ENCODE measurements at regions not wholly inside any gene's neighbourhood (a gene's known extent, or its start where the extent isn't known, plus 50 kb on each side); places are given as distances from the start of the nearest gene placed in this dataset.

DNA sequence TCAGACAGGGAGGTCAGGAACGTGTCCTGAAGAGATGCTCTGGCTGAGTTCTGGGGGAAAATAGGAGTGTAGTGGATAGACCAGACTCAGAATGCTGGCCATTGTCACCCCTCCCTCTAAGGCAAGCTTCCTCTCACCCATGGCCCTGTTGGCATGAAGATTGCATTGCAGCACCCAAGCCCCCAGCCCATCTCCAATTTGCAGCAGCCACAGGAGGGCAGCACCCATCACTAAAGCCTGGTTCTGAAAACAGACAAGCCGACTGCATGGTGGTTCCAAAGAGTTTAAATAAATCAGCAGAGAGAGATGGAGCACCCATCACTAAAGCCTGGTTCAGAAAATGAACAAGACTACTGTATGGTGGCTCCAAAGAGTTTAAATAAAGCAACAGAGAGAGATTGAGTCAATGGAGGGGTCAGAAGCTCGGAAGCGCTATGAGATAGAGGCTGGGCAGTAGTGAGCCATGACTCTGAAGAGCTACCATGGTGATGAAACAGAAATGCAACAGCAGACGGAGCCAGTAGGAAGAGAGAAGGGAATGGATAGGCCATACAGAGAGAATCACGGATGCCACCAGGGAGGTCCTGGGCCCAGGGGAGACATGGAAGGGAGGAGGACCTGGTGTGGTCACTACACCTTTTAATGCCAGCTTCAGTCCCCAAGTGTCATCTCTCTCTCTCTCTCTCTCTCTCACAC is 237.9 kb upstream of the MYO3A start:
- Mint-ChIP-seq H3K4me3 (no peak overlapping the region), H3K9me3 (no peaks in the 10 kb centered on the region), H3K27me3 (ENCODE audit: low read depth) (peaks cover 3% of the 10 kb centered on the region), H3K4me1 (ENCODE audit: low read depth) (peaks cover 2% of the 10 kb centered on the region), H3K36me3 (ENCODE audit: insufficient read depth) (no peaks in the 10 kb centered on the region)
- ATAC-seq, result no peak
- no peak for DNase-seq

DNA sequence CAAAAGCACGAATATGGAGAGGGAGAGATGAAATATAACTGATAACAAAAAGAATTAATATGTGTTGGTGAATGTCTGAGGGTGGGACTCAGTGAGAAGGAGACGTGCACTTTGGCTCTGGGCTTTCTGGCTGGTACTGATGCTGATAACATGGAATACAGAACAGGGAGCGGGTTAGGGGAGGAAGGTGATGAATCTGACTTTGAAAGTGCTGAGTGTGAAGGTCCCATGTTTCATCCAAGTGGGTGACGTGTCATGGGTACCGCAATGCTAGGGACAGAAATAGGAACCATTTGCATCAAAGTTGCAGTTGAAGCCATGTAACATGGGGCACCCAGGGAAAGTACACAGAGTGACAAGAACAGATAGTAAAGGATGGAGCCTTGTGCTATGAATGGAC is 236.6 kb upstream of the MYO3A start:
- ATAC-seq, result no peak
- Mint-ChIP-seq H3K27me3 (ENCODE audit: low read depth) (peaks cover 3% of the 10 kb centered on the region), H3K4me3 (no peak overlapping the region), H3K4me1 (ENCODE audit: low read depth) (peaks cover 2% of the 10 kb centered on the region), H3K9me3 (no peaks in the 10 kb centered on the region), H3K36me3 (ENCODE audit: insufficient read depth) (no peaks in the 10 kb centered on the region)
- DNase-seq, result no peak

- H3K4me1 Mint-ChIP-seq (ENCODE audit: low read depth), result peaks cover 2% of the 10 kb centered on the region
- no peak overlapping the region for H3K4me3 Mint-ChIP-seq
- DNase-seq (no peak), ATAC-seq (no peak)
- H3K9me3 Mint-ChIP-seq, result no peaks in the 10 kb centered on the region
- no peaks in the 10 kb centered on the region for H3K36me3 Mint-ChIP-seq (ENCODE audit: insufficient read depth)
- H3K27me3 Mint-ChIP-seq (ENCODE audit: low read depth), result peaks cover 3% of the 10 kb centered on the region
These were observed 235.4 kb upstream of the MYO3A start for GRCh38 chr10:25698638-25699037.

DNA sequence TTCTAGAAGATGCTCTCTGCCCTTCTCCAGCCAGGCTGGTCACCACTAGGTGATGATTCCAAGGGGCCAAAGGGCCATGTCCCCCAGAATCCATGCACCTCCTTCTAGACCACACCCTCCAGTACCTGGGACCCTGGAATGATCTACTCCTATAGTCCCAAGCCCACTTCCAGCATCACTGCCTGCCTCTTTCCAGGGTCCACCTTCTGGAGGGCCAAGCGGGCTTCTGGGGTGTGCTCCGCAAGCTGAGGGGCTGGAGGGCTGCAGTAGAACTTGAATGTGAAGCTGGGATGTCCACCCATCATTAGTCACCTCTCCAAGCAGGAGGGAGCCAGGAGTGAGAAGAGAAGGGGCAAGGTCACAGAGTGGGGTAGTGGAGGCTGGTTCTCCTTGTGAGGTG is 234.4 kb upstream of the MYO3A start:
- peaks cover 2% of the 10 kb centered on the region for H3K4me1 Mint-ChIP-seq (ENCODE audit: low read depth)
- ATAC-seq, result no peak
- H3K27me3 Mint-ChIP-seq (ENCODE audit: low read depth), result peaks cover 3% of the 10 kb centered on the region
- DNase-seq, result no peak
- no peak overlapping the region for H3K4me3 Mint-ChIP-seq
- no peaks in the 10 kb centered on the region for H3K36me3 Mint-ChIP-seq (ENCODE audit: insufficient read depth)
- H3K9me3 Mint-ChIP-seq, result no peaks in the 10 kb centered on the region

DNA sequence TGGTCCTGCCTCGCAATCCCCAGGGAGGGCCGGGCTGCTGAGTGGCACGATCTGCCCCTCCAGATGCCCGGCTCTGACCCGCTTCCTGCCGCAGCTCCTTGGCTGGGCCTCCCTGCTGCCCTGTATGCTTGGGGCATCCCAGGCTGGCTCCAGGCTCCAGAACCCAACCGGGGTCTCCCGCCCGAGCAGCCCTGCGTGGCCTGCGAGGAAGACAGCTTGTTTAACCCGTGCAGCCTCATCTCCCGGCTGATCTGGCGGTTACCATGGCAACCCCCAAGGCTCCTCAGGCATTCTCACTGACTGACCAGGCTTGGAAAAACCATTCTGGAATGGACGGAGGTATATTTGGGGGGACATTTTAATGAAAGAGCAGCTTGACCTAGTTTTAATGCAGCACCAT is 232.4 kb upstream of the MYO3A start:
- H3K9me3 Mint-ChIP-seq, result no peaks in the 10 kb centered on the region
- DNase-seq (no peak), ATAC-seq (no peak)
- H3K27me3 Mint-ChIP-seq (ENCODE audit: low read depth), result peaks cover 3% of the 10 kb centered on the region
- H3K4me3 Mint-ChIP-seq, result no peak overlapping the region
- H3K4me1 Mint-ChIP-seq (ENCODE audit: low read depth), result no peaks in the 10 kb centered on the region
- H3K36me3 Mint-ChIP-seq (ENCODE audit: insufficient read depth), result no peaks in the 10 kb centered on the region

DNA sequence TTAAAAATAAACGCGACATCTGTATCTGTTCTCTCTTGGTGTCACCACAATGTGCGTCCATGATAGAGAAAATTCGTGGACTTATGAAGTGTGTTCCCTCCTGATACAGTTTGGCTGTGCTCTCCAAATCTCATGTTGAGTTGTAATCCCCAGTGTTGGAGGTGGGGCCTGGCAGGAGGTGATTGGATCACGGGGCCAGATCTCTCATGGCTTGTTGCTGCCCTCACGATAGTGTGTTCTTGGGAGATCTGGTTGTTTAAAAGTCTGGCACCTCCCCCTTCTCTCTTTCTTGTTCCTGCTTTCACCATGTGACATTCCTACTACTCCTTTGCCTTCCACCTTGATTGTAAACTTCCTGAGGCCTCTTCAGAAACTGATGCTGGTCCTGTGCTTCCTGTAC is 229.4 kb upstream of the MYO3A start:
- Mint-ChIP-seq H3K4me1 (ENCODE audit: low read depth) (no peaks in the 10 kb centered on the region), H3K27me3 (ENCODE audit: low read depth) (peaks cover 5% of the 10 kb centered on the region), H3K9me3 (no peaks in the 10 kb centered on the region), H3K36me3 (ENCODE audit: insufficient read depth) (no peaks in the 10 kb centered on the region), H3K4me3 (no peak overlapping the region)
- DNase-seq (no peak), ATAC-seq (no peak)

GRCh38 chr10:25707572-25707971 is 226.5 kb upstream of the MYO3A start:
- H3K4me1 Mint-ChIP-seq (ENCODE audit: low read depth), result no peaks in the 10 kb centered on the region
- H3K36me3 Mint-ChIP-seq (ENCODE audit: insufficient read depth), result no peaks in the 10 kb centered on the region
- peaks cover 5% of the 10 kb centered on the region for H3K27me3 Mint-ChIP-seq (ENCODE audit: low read depth)
- no peak overlapping the region for H3K4me3 Mint-ChIP-seq
- ATAC-seq (no peak), DNase-seq (no peak)
- no peaks in the 10 kb centered on the region for H3K9me3 Mint-ChIP-seq

DNA sequence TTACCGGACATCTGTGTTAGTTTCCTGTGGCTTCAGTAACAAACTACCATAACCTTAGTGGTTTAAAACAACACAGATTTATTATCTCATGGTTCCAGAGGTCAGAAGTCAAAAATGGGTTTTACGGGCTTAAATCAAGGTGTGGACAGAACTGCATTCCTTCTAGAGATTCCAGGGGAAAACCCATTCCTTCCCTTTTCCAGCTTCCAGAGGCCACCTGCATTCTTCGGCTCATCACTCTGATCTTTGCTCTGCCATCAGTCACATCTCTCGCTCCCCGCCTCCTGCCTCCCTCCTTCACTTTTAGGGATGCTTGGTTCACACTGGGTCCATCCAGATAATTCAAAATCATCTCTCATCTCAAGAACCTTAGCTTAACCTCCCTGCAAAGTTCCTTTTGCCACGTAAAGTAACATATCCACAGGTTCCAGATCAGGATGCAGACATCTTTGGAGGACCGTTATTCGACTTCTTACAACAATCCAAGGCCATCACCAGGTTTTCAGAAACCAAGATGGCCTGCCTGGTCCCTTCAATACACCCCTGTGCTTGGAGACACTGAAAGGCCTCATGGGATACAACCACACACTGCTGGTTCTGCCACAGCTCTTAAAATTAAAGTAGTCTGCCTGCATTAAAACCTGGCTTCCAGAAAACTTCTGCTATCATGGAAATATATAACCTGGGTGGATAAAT is 225.9 kb upstream of the MYO3A start:
- DNase-seq, result no peak
- H3K27me3 Mint-ChIP-seq (ENCODE audit: low read depth), result peaks cover 6% of the 10 kb centered on the region
- no peaks in the 10 kb centered on the region for H3K4me1 Mint-ChIP-seq (ENCODE audit: low read depth)
- H3K9me3 Mint-ChIP-seq, result no peaks in the 10 kb centered on the region
- H3K4me3 Mint-ChIP-seq, result no peak overlapping the region
- ATAC-seq, result no peak
- no peaks in the 10 kb centered on the region for H3K36me3 Mint-ChIP-seq (ENCODE audit: insufficient read depth)

- no peaks in the 10 kb centered on the region for H3K9me3 Mint-ChIP-seq
- peaks cover 6% of the 10 kb centered on the region for H3K27me3 Mint-ChIP-seq (ENCODE audit: low read depth)
- no peaks in the 10 kb centered on the region for H3K36me3 Mint-ChIP-seq (ENCODE audit: insufficient read depth)
- DNase-seq, result no peak
- H3K4me1 Mint-ChIP-seq (ENCODE audit: low read depth), result no peaks in the 10 kb centered on the region
- ATAC-seq, result no peak
- no peak overlapping the region for H3K4me3 Mint-ChIP-seq
These were observed 220.2 kb upstream of the MYO3A start for GRCh38 chr10:25713894-25714240.

GRCh38 chr10:25724241-25724640 is 209.8 kb upstream of the MYO3A start:
- Mint-ChIP-seq H3K4me3 (no peak overlapping the region), H3K27me3 (ENCODE audit: low read depth) (peaks cover 9% of the 10 kb centered on the region), H3K36me3 (ENCODE audit: insufficient read depth) (no peaks in the 10 kb centered on the region), H3K4me1 (ENCODE audit: low read depth) (no peaks in the 10 kb centered on the region), H3K9me3 (no peaks in the 10 kb centered on the region)
- ATAC-seq, result no peak
- DNase-seq, result no peak

GRCh38 chr10:25725917-25726716 is 207.9 kb upstream of the MYO3A start:
- Mint-ChIP-seq H3K4me3 (no peak overlapping the region), H3K36me3 (ENCODE audit: insufficient read depth) (no peaks in the 10 kb centered on the region), H3K9me3 (no peaks in the 10 kb centered on the region), H3K27me3 (ENCODE audit: low read depth) (peaks cover 12% of the 10 kb centered on the region), H3K4me1 (ENCODE audit: low read depth) (no peaks in the 10 kb centered on the region)
- ATAC-seq, result no peak
- DNase-seq, result no peak

DNA sequence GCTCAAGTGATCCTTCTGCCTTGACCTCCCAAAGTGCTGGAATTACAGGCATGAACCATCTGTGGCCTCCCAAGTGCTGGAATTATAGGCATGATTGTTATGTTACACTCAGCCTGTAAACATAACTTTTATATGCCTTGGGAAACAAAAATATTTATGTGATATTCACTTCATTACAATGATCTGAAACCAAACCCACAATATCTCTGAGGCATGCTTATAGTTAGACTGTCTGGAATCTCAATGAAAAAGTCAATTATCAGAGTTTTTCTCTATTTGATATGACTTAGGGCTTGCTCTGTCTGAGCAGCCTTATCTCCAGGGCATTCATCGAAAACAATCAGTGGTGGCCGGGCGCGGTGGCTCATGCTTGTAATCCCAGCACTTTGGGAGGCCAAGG is 195.3 kb upstream of the MYO3A start:
- no peaks in the 10 kb centered on the region for H3K9me3 Mint-ChIP-seq
- DNase-seq (no peak), ATAC-seq (no peak)
- H3K4me1 Mint-ChIP-seq (ENCODE audit: low read depth), result no peaks in the 10 kb centered on the region
- H3K4me3 Mint-ChIP-seq, result no peak overlapping the region
- H3K27me3 Mint-ChIP-seq (ENCODE audit: low read depth), result no peaks in the 10 kb centered on the region
- no peaks in the 10 kb centered on the region for H3K36me3 Mint-ChIP-seq (ENCODE audit: insufficient read depth)

GRCh38 chr10:25743832-25744231 is 190.2 kb upstream of the MYO3A start:
- no peaks in the 10 kb centered on the region for H3K4me1 Mint-ChIP-seq (ENCODE audit: low read depth)
- no peaks in the 10 kb centered on the region for H3K9me3 Mint-ChIP-seq
- ATAC-seq (no peak), DNase-seq (no peak)
- no peak overlapping the region for H3K4me3 Mint-ChIP-seq
- peaks cover 3% of the 10 kb centered on the region for H3K27me3 Mint-ChIP-seq (ENCODE audit: low read depth)
- H3K36me3 Mint-ChIP-seq (ENCODE audit: insufficient read depth), result no peaks in the 10 kb centered on the region

GRCh38 chr10:25744574-25744973 is 189.5 kb upstream of the MYO3A start:
- no peak for DNase-seq
- no peak for ATAC-seq
- H3K4me3 Mint-ChIP-seq, result no peak overlapping the region
- no peaks in the 10 kb centered on the region for H3K9me3 Mint-ChIP-seq
- H3K27me3 Mint-ChIP-seq (ENCODE audit: low read depth), result peaks cover 3% of the 10 kb centered on the region
- H3K4me1 Mint-ChIP-seq (ENCODE audit: low read depth), result no peaks in the 10 kb centered on the region
- H3K36me3 Mint-ChIP-seq (ENCODE audit: insufficient read depth), result no peaks in the 10 kb centered on the region

- ATAC-seq (no peak), DNase-seq (no peak)
- Mint-ChIP-seq H3K4me1 (ENCODE audit: low read depth) (no peaks in the 10 kb centered on the region), H3K4me3 (no peak overlapping the region), H3K36me3 (ENCODE audit: insufficient read depth) (no peaks in the 10 kb centered on the region), H3K9me3 (no peaks in the 10 kb centered on the region), H3K27me3 (ENCODE audit: low read depth) (peaks cover 3% of the 10 kb centered on the region)
These were observed 188.1 kb upstream of the MYO3A start for GRCh38 chr10:25745976-25746375.
